Activated B cell treated with CpG ODN at 0.5 μM for 24 hours (primary cell): ENCODE measurements at regions not wholly inside any gene's neighbourhood (a gene's known extent, or its start where the extent isn't known, plus 50 kb on each side); places are given as distances from the start of the nearest gene placed in this dataset.

Source experiments
- ATAC-seq: fragments of 200-7000 bp; cut with Tn5 transposase; one replicate; pipeline ENCODE4 v1.10.0; 2021; ENCODE audit warnings: low read depth, mild to moderate bottlenecking, moderate library complexity
- CTCF ChIA-PET: fragments of 350-600 bp; sonication (Branson Sonifier 250); formaldehyde crosslinking; loops from one replicate; lab custom pipeline; 2021; ENCODE audit warnings: antibody characterized with exemption; lab: Charles Lee
- POLR2A ChIA-PET: fragments of 350-600 bp; sonication (Branson Sonifier 250); formaldehyde crosslinking; loops from one replicate; lab custom pipeline; 2021; ENCODE audit warnings: antibody characterized with exemption; lab: Charles Lee
- DNase-seq: peaks from one replicate; pipeline ENCODE4 v3.0.0; 2022
- H3K27ac Mint-ChIP-seq: one replicate; pipeline ENCODE4 v1.8.0; 2020; ENCODE audit warnings: mixed read lengths
- H3K27me3 Mint-ChIP-seq: one replicate; pipeline ENCODE4 v1.8.0; 2021; ENCODE audit warnings: mixed read lengths
- H3K36me3 Mint-ChIP-seq: one replicate; pipeline ENCODE4 v1.8.0; 2021; ENCODE audit warnings: low read depth, mixed read lengths
- H3K4me1 Mint-ChIP-seq: one replicate; pipeline ENCODE4 v1.8.0; 2021; ENCODE audit warnings: mixed read lengths
- H3K4me3 Mint-ChIP-seq: one replicate; pipeline ENCODE4 v1.8.0; 2020; ENCODE audit warnings: mild to moderate bottlenecking, mixed read lengths
- H3K9me3 Mint-ChIP-seq: one replicate; pipeline ENCODE4 v1.8.0; 2020; ENCODE audit warnings: mixed read lengths
- intact Hi-C: fragments of 100-400 bp; cut with micrococcal nuclease; formaldehyde crosslinking; loops from one replicate; pipeline ENCODE4 v1.15.1; 2024
- TF ChIP-seq, protein P1 (sequence below): fragments of 200-600 bp; IDR thresholded peaks from one replicate; pipeline ENCODE4 v1.8.0; 2022; ENCODE audit warnings: antibody characterized with exemption, mild to moderate bottlenecking

DNA sequence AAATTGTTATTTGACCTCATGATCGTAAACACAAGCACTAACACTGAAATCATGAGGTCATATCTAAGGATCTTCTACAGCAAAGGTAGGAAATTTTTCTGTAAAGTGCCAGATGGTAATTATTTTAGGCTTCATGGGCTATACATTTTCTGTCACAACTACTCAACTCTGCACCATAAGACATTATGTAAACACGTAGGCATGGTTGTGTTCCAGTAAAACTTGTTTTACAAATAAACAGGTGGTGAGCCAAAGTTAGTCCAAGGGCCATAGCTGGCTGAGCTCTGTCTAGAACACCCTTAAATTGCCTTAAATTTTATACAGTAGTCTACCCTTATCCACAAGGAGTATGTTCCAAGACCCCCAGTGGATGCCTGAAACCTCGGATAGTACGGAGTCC is 147.3 kb upstream of the CYP1B1 start:
- POLR2A ChIA-PET: no interaction called here
- CTCF ChIA-PET: no interaction called here
- H3K4me3 Mint-ChIP-seq: no peak overlapping the region
- no peak for DNase-seq
- peaks cover 44% of the 10 kb centered on the region for H3K27me3 Mint-ChIP-seq
- H3K9me3 Mint-ChIP-seq: peaks cover 2% of the 10 kb centered on the region
- no peak for ATAC-seq
- H3K36me3 Mint-ChIP-seq: no peaks in the 10 kb centered on the region
- intact Hi-C loops: no loop called here
- TF ChIP-seq, protein P1, sequence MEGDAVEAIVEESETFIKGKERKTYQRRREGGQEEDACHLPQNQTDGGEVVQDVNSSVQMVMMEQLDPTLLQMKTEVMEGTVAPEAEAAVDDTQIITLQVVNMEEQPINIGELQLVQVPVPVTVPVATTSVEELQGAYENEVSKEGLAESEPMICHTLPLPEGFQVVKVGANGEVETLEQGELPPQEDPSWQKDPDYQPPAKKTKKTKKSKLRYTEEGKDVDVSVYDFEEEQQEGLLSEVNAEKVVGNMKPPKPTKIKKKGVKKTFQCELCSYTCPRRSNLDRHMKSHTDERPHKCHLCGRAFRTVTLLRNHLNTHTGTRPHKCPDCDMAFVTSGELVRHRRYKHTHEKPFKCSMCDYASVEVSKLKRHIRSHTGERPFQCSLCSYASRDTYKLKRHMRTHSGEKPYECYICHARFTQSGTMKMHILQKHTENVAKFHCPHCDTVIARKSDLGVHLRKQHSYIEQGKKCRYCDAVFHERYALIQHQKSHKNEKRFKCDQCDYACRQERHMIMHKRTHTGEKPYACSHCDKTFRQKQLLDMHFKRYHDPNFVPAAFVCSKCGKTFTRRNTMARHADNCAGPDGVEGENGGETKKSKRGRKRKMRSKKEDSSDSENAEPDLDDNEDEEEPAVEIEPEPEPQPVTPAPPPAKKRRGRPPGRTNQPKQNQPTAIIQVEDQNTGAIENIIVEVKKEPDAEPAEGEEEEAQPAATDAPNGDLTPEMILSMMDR: no peak
- H3K4me1 Mint-ChIP-seq: no peaks in the 10 kb centered on the region
- H3K27ac Mint-ChIP-seq: no peak overlapping the region

DNA sequence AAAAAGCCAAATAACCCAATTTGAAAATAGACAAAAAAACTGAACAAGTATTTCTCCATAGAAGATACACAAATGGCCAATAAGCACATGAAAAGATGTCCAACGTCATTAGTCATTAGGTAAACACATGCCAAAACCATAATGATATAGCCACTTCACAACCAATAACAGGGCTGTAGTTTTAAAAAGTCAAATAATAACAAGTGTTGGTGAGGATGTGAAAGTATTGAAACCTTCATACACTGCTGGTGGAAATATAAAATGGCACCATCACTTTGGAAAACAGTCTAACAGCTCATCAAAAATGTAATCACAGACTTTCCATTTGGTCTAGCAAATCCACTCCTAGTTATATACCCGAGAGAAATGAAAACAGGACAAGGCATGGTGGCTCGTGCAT is 144.2 kb upstream of the CYP1B1 start:
- H3K9me3 Mint-ChIP-seq: peaks cover 2% of the 10 kb centered on the region
- ATAC-seq (no peak), DNase-seq (no peak)
- CTCF ChIA-PET: no interaction called here
- no peaks in the 10 kb centered on the region for H3K4me1 Mint-ChIP-seq
- TF ChIP-seq, protein P1: no peak
- POLR2A ChIA-PET: no interaction called here
- H3K4me3 Mint-ChIP-seq: no peak overlapping the region
- H3K27ac Mint-ChIP-seq: no peak overlapping the region
- intact Hi-C loops: no loop called here
- H3K27me3 Mint-ChIP-seq: peaks cover 47% of the 10 kb centered on the region
- no peaks in the 10 kb centered on the region for H3K36me3 Mint-ChIP-seq

DNA sequence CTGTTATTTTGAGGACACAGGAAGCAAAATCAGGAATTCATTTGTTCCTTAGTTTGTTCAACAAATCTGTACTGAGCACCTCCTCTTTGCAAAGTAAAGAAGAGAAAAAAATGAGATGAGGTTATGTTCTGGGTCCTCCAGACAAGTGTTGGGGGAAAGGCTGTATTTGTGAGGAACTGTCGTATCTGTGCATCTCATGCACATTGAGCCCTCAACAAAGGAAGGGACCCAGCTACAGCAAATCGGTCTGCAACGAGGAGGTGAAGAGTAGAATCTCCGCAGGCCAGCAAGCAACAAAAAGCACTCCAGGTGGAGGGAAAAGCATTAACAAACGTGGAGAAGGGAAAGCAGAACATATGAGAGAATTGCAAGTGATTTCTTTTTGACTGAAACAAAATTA is 143.0 kb upstream of the CYP1B1 start:
- POLR2A ChIA-PET: no interaction called here
- Mint-ChIP-seq H3K4me3 (no peak overlapping the region), H3K27me3 (peaks cover 35% of the 10 kb centered on the region), H3K36me3 (no peaks in the 10 kb centered on the region), H3K4me1 (no peaks in the 10 kb centered on the region), H3K27ac (no peak overlapping the region), H3K9me3 (peaks cover 2% of the 10 kb centered on the region)
- CTCF ChIA-PET: no interaction called here
- intact Hi-C loops: no loop called here
- DNase-seq (no peak), ATAC-seq (no peak)
- TF ChIP-seq, protein P1: no peak

DNA sequence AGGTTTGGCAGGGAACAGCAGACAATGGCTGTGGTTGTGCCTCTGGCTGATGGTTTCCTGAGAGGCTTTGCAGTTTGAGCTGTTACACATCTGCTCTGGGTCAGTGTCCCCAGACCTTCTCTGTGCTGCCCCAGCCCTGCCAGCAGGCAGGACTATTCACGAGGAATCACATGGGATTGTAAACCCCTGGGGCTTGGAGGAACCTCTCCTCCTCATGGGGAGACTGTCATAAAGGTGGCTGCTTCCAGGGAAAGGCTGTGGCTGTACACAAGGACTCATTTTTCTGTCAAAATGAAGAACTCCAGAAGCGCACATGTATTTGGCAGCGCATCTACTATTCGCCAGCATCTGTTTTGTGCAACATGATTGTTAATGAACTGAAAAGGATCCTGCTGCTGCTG is 142.6 kb upstream of the CYP1B1 start:
- POLR2A ChIA-PET: no interaction called here
- Mint-ChIP-seq H3K27ac (no peak overlapping the region), H3K36me3 (no peaks in the 10 kb centered on the region), H3K27me3 (peaks cover 31% of the 10 kb centered on the region), H3K4me3 (no peak overlapping the region), H3K4me1 (no peaks in the 10 kb centered on the region), H3K9me3 (peaks cover 2% of the 10 kb centered on the region)
- ATAC-seq: no peak
- no peak for DNase-seq
- CTCF ChIA-PET: no interaction called here
- intact Hi-C loops: no loop called here
- TF ChIP-seq, protein P1: no peak

DNA sequence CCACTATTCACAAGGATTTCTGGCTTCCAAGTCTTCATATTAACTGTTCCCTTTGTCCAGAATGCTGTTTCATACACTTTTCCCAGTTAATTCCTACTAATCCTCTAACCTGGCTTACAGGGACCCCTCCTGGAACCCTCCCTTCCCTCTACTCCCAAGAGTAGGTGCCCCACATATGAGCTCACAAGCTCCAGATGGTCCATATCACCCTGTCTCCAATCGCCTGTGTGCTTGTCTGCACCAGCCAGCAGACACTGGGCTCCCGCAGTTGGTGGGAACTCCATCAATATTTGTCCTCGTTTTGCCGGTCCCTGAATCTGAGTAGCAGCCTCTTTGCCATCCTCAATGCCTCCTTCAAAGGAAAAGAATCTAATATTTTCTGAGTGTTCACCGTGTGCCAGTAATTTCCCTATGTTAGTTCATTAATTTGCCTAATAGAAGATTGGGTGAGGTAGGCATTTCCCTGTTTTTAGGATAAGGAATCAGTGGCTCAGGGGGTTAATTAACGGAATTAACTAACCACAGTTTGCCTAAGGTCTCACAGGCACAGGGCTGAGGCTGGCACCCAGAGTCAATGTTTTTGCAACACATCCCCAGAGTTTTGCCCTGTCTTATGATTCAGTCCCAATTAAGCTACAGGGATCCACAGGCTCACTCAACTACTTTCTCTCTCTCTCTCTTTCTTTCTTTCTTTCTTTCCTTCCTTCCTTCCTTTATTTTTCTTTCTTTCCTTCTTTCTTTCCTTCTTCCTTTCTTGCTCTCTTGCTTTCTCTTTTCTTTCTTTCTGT is 141.6 kb upstream of the CYP1B1 start:
- peaks cover 2% of the 10 kb centered on the region for H3K9me3 Mint-ChIP-seq
- no peak overlapping the region for H3K27ac Mint-ChIP-seq
- ATAC-seq (no peak), DNase-seq (no peak)
- TF ChIP-seq, protein P1: no peak
- ChIA-PET POLR2A (no interaction called here), CTCF (no interaction called here)
- H3K27me3 Mint-ChIP-seq: peaks cover 21% of the 10 kb centered on the region
- intact Hi-C loops: no loop called here
- H3K4me1 Mint-ChIP-seq: no peaks in the 10 kb centered on the region
- H3K4me3 Mint-ChIP-seq: no peak overlapping the region
- no peaks in the 10 kb centered on the region for H3K36me3 Mint-ChIP-seq
